Caco-2 (cell line): ENCODE measurements at regions not wholly inside any gene's neighbourhood (a gene's known extent, or its start where the extent isn't known, plus 50 kb on each side); places are given as distances from the start of the nearest gene placed in this dataset.

Source experiments
- BruUV-seq: library from RNA; stranded (reverse); fragments of 400-500 nt; replicated peaks from 2 replicates; lab custom pipeline; 2021; lab: Mats Ljungman, UMichigan
- CTCF ChIA-PET: fragments of 300-600 bp; sonication (Branson Sonifier 250); formaldehyde crosslinking; loops from one replicate; lab custom pipeline; 2022; ENCODE audit warnings: antibody characterized with exemption; lab: Charles Lee
- POLR2A ChIA-PET: fragments of 300-600 bp; sonication (Branson Sonifier 250); formaldehyde crosslinking; loops from one replicate; lab custom pipeline; 2022; ENCODE audit warnings: antibody characterized with exemption; lab: Charles Lee
- DNase-seq, 2 experiments: peaks; one replicate each; pipeline versions ENCODE4 v3.0.0 to v3.0.0-alpha.2; 2020 to 2022
- H3K27me3 ChIP-seq: replicated peaks from 2 replicates; pipeline ENCODE4 v1.6.0; 2011; ENCODE audit warnings: low read length; ENCODE audit not compliant: control insufficient read depth, insufficient read depth
- H3K36me3 ChIP-seq: 2 replicates; pipeline ENCODE4 v1.5.1; 2011; ENCODE audit warnings: low read length; ENCODE audit not compliant: control insufficient read depth, insufficient read depth
- H3K4me1 ChIP-seq: fragments of 250-450 bp; sonication (Bioruptor Pico); 2 replicates; pipeline ENCODE4 v1.5.1; 2020; ENCODE audit warnings: mild to moderate bottlenecking
- H3K4me3 ChIP-seq: 2 replicates; pipeline ENCODE4 v1.5.1; 2011; ENCODE audit warnings: low read depth, mild to moderate bottlenecking, control low read depth, low read length
- H3K9me3 ChIP-seq: fragments of 250-450 bp; sonication (Bioruptor Pico); 2 replicates; pipeline ENCODE4 v1.5.1; 2020; ENCODE audit warnings: mild to moderate bottlenecking, moderate library complexity
- H3K27ac Mint-ChIP-seq: one replicate; pipeline ENCODE4 v1.8.0; 2022; ENCODE audit warnings: mixed read lengths; ENCODE audit not compliant: unreplicated experiment
- H3K27me3 Mint-ChIP-seq: one replicate; pipeline ENCODE4 v1.8.0; 2022; ENCODE audit warnings: mixed read lengths; ENCODE audit not compliant: insufficient read depth, unreplicated experiment
- H3K36me3 Mint-ChIP-seq: one replicate; pipeline ENCODE4 v1.8.0; 2022; ENCODE audit warnings: mild to moderate bottlenecking, mixed read lengths; ENCODE audit not compliant: insufficient read depth, unreplicated experiment
- H3K4me1 Mint-ChIP-seq: one replicate; pipeline ENCODE4 v1.8.0; 2022; ENCODE audit warnings: low read depth, mixed read lengths; ENCODE audit not compliant: unreplicated experiment
- H3K4me3 Mint-ChIP-seq: one replicate; pipeline ENCODE4 v1.8.0; 2022; ENCODE audit warnings: mild to moderate bottlenecking, moderate library complexity, mixed read lengths; ENCODE audit not compliant: unreplicated experiment
- H3K9me3 Mint-ChIP-seq: one replicate; pipeline ENCODE4 v1.8.0; 2022; ENCODE audit warnings: mixed read lengths; ENCODE audit not compliant: unreplicated experiment
- intact Hi-C: fragments of 100-400 bp; cut with micrococcal nuclease; formaldehyde crosslinking; loops from one replicate; pipeline ENCODE4 v1.10.0; 2022; ENCODE audit not compliant: unreplicated experiment
- TF ChIP-seq, protein P1 (sequence below), 2 experiments: fragments of 200-600 bp in 1 of 2; IDR thresholded peaks; 1 replicate in 1 of 2; 2 replicates in 1 of 2; pipeline versions ENCODE4 v1.5.1 to v1.8.0; 2011 to 2022; ENCODE audit warnings: antibody characterized with exemption in 1 of 2, control low read depth in 1 of 2, inconsistent platforms in 1 of 2, low read depth in 1 of 2, low read length in 1 of 2, mild to moderate bottlenecking in 1 of 2, moderate library complexity in 1 of 2; ENCODE audit not compliant: insufficient read depth in 1 of 2, severe bottlenecking in 1 of 2, unreplicated experiment in 1 of 2

DNA sequence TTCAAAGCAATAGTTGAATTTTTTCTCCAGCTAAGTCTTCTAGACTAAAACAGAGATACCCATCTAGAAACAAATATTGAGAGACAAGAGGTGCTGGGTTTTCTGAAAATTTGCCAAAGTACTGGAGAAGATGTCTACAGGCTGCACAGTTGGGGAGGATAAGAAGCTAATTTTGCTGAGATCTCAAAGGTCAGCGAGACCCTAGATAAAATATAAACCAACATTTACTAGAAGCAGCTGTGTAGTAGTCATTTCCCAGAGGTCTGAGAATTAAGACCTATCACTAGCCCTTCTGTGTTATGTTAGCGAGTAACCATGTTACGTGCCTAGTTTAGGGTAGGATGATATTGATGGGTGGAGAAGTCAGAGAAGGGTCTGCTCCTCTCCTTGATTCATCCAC lies 208.5 kb upstream of the TNC start:
- Mint-ChIP-seq H3K27me3 (no peaks in the 10 kb centered on the region), H3K4me3 (no peak overlapping the region), H3K27ac (no peak overlapping the region), H3K36me3 (no peaks in the 10 kb centered on the region), H3K4me1 (no peaks in the 10 kb centered on the region), H3K9me3 (peaks cover 18% of the 10 kb centered on the region)
- Histone ChIP-seq H3K9me3 (no peaks in the 10 kb centered on the region), H3K4me1 (peaks cover 8% of the 10 kb centered on the region; the same call in 1 of the 2 replicates), H3K27me3 (no peaks in the 10 kb centered on the region), H3K4me3 (no peak overlapping the region), H3K36me3 (no peaks in the 10 kb centered on the region)
- TF ChIP-seq, protein P1, sequence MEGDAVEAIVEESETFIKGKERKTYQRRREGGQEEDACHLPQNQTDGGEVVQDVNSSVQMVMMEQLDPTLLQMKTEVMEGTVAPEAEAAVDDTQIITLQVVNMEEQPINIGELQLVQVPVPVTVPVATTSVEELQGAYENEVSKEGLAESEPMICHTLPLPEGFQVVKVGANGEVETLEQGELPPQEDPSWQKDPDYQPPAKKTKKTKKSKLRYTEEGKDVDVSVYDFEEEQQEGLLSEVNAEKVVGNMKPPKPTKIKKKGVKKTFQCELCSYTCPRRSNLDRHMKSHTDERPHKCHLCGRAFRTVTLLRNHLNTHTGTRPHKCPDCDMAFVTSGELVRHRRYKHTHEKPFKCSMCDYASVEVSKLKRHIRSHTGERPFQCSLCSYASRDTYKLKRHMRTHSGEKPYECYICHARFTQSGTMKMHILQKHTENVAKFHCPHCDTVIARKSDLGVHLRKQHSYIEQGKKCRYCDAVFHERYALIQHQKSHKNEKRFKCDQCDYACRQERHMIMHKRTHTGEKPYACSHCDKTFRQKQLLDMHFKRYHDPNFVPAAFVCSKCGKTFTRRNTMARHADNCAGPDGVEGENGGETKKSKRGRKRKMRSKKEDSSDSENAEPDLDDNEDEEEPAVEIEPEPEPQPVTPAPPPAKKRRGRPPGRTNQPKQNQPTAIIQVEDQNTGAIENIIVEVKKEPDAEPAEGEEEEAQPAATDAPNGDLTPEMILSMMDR (IDR thresholded peaks at IDR 0.05; ENCODE audit: insufficient read depth in 1 of 2, low read depth in 1 of 2, low read length in 1 of 2, severe bottlenecking in 1 of 2, unreplicated experiment in 1 of 2), result no peak
- BruUV-seq, result no TSS peak
- ChIA-PET POLR2A (no interaction called here), CTCF (no interaction called here)
- intact Hi-C loops, result no loop called here
- DNase-seq, result no peak

DNA sequence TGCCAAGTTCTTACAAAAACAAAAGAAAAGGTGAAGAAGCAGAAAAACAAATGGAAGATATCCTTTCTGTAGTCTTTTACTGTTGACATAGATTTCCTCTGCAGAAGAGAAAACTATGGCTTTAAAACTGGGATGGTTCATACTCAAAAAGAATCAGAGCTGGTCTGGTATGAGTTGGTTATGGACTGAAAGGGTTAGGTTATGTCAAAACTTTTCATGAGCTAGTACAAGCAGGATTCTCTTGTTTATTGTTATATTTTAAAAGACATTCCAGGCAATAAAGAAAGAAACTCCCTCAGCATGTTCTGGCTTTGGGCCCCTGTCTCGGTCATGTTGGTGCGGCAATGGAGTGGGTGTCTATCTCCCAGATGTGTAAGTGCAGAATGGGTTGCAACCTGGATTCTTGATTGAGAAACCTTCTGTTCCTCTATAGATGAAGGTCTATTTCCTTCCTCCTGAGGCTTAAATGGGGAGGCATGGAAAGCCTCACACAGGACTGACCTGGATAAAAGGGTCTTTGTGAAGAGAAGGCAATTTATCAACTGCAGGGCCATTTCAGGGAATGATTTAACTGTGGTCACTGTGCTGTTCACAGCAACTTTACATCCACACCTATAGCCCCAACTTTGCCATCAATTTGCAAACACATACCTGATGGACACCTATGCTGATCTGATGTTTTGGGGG lies 209.6 kb upstream of the TNC start:
- Mint-ChIP-seq H3K4me1 (no peaks in the 10 kb centered on the region), H3K4me3 (no peak overlapping the region), H3K27me3 (no peaks in the 10 kb centered on the region), H3K27ac (no peak overlapping the region), H3K36me3 (no peaks in the 10 kb centered on the region), H3K9me3 (peaks cover 8% of the 10 kb centered on the region)
- Histone ChIP-seq H3K36me3 (no peaks in the 10 kb centered on the region), H3K4me3 (no peak overlapping the region), H3K4me1 (peaks cover 8% of the 10 kb centered on the region; the same call in 1 of the 2 replicates), H3K27me3 (no peaks in the 10 kb centered on the region), H3K9me3 (no peaks in the 10 kb centered on the region)
- no peak for DNase-seq
- BruUV-seq, result no TSS peak
- TF ChIP-seq, protein P1 (IDR thresholded peaks at IDR 0.05; ENCODE audit: insufficient read depth in 1 of 2, low read depth in 1 of 2, low read length in 1 of 2, severe bottlenecking in 1 of 2, unreplicated experiment in 1 of 2), result no peak
- intact Hi-C loops, result no loop called here
- ChIA-PET CTCF (no interaction called here), POLR2A (no interaction called here)

DNA sequence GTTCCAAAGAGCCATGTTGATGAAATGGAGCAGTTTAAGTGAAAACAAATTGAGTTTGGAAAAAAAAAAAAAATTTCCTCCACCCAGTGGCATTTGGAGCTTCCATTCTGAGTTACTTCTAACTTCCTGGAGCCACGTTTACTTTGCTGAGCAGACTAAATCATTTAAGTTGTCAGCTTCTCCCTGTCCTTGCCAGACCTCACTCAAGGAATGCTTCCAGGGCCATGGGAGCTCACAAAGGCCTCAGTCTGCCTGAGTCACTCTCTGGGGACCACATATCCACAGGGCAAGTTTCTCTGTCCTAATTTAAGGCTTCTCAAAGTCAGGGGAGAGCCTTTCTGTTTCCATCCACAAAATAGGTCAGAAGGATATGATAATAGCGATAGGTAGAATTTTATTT lies 210.3 kb upstream of the TNC start:
- no peaks in the 10 kb centered on the region for H3K9me3 ChIP-seq
- no peak for DNase-seq
- POLR2A ChIA-PET, result no interaction called here
- TF ChIP-seq, protein P1 (IDR thresholded peaks at IDR 0.05; ENCODE audit: insufficient read depth in 1 of 2, low read depth in 1 of 2, low read length in 1 of 2, severe bottlenecking in 1 of 2, unreplicated experiment in 1 of 2), result no peak
- intact Hi-C loops, result no loop called here
- H3K36me3 ChIP-seq, result no peaks in the 10 kb centered on the region
- no peak overlapping the region for H3K4me3 ChIP-seq
- Mint-ChIP-seq H3K36me3 (no peaks in the 10 kb centered on the region), H3K27ac (no peak overlapping the region), H3K4me1 (no peaks in the 10 kb centered on the region), H3K9me3 (peaks cover 2% of the 10 kb centered on the region), H3K4me3 (no peak overlapping the region), H3K27me3 (no peaks in the 10 kb centered on the region)
- no TSS peak for BruUV-seq
- peaks cover 8% of the 10 kb centered on the region; the same call in 1 of the 2 replicates for H3K4me1 ChIP-seq
- H3K27me3 ChIP-seq, result no peaks in the 10 kb centered on the region
- CTCF ChIA-PET, result no interaction called here
